Activated naive CD8-positive, alpha-beta T cell treated with anti-CD3 and anti-CD28 coated beads, Interleukin-2, amount 50 U/mL, for 16 hours (primary cell): ENCODE measurements at regions not wholly inside any gene's neighbourhood (a gene's known extent, or its start where the extent isn't known, plus 50 kb on each side); places are given as distances from the start of the nearest gene placed in this dataset.

Experiments used
- DNase-seq: peaks from one replicate; pipeline ENCODE4 v3.0.0-alpha.2; 2020; ENCODE audit warnings: low read depth, low spot score

- no peak for DNase-seq
Observed at GRCh38 chr4:138665851-138666250, 349.7 kb upstream of the NOCT start.

GRCh38 chr4:138663883-138664282, 351.7 kb upstream of the NOCT start:
- no peak for DNase-seq

DNA sequence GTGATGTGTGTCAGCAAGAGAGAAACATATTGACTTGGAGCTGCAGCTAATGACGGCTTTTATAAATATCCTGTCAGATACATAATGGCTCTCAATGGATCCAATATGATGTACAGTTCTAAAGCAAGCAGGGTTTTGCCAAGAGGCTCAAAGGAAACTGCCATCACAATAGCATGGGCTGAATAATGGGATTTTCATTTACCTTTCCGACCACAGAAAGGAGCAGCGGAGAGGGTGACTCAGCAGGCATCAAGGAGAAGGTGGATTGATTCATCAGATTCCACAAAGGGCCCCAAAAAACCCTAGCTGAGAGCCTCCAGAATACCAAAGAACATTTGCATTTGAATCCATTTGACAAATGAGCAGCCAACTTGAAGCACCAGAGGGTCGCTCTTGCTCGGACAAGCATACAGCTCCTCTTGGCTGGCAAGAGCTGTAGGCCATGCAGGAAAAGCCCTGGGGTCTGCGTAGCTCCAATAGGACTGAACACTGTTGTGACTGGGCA, 355.7 kb upstream of the NOCT start:
- no peak for DNase-seq

GRCh38 chr4:138659037-138659811, 356.4 kb upstream of the NOCT start:
- DNase-seq = no peak

DNA sequence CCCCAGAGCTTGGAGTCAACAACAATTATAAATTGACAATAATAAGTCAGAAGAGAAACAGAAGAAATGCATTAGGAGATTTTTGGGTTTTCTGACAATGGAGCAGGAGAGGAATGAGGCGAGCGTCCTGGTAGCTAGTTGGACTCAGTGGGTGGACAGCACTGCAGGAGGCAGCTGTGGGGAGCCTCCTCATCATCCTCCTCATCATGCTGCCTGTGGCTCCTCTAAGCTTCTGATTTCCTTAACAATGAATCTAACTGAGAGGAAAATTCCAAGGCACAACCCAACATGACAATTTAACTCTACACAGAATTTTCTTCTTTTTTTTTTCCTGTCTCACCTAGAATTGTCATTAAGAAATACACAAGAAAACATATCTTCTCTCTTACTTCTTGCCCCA, 357.1 kb upstream of the NOCT start:
- DNase-seq = no peak

GRCh38 chr4:138656990-138657389, 358.6 kb upstream of the NOCT start:
- DNase-seq = no peak

GRCh38 chr4:138655985-138656384, 359.6 kb upstream of the NOCT start:
- no peak for DNase-seq

DNA sequence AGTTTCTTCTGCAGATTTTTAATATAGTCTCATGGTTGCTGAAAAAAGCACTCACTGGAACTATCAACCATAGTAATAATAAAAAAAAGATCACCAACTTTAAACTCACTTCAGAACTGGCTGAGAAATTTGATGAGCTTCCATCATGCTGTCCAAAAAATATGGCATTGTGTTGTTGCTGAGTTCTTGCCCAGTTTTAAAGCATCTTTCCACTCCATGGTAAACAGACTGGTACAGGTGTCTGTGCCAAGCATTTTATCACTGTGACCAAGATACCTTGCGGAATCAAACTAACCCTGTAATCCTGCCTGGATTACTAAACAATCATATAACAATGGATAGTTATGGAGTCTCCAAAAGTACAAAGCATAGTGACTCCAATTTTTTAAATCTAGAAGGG, 360.3 kb upstream of the NOCT start:
- no peak for DNase-seq

GRCh38 chr4:138650929-138651448, 364.6 kb upstream of the NOCT start:
- no peak for DNase-seq

DNA sequence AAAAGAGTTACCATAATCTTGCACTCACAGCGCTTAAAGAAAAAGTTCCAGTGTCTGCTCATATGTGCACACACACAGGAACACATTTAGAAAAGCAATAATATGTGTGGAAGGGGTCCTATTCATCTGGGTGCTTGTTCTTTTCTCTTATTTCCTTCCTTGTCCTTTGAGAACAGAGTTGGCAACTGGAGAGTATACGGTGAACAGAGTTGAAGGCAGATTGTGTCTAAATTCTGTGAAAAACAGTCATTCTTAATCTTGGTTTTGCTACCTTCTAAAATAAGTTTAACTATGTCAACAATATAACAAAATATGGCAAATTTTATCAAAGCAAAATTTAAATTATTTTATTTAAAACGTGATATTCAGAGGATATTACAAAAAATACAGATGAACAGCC, 365.1 kb upstream of the NOCT start:
- no peak for DNase-seq

DNA sequence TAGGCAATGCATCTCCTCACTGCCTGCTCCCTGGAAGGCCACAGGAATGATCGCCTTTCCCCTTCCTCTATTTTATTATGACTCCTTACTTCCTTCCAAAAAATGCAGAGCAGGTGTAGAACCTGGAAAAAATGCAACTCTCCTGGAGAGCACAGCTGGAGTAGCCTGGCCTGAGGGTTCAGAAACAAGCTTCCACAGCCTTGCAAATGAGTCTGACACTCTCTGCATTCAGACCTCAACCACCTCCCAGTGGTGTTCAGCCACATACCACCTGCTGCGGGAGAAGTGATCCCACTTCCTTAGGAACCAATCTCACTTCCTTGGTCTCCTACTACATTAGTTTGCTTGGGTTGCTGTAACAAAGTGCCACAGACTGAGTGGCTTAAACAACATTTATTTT, 368.1 kb upstream of the NOCT start:
- no peak for DNase-seq

DNA sequence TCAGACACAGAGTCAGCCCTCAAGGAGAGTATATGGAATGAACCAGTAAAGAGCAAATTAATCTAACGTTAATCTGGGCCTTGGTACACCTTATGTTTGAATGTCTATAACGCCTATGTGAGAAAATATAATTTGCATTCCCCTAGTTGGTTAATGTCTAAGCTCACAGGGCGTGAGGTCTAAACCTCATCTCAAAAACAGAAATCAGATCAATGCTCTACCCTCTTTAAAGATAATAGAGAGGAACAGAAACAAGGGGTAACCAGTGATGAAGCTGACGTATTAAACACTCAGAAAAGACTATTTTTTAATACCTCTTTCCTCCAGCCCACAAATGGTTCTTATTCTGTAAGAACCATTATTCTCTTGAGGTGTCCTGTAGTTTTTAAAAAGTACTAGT, 369.2 kb upstream of the NOCT start:
- DNase-seq = no peak

- DNase-seq = no peak
Observed at GRCh38 chr4:138645289-138645688, 370.3 kb upstream of the NOCT start.

DNA sequence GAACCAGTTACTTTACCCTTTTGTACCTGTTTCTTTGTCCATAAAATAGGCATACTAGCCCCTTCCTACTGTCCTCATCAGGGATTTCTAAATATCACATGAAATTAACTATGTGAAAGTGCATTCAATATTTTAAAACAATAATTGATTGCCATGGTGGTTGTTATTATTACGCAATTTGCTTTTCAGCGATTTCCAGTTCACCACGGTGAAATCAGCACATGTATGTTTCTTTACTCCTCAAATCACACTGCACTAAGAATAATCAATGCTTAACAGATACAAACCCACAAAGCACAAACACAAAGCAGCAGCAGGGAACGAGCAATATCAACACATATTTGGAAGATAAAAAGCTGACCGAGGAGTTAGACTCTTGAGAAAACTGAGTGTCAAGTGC, 371.3 kb upstream of the NOCT start:
- DNase-seq = no peak

DNA sequence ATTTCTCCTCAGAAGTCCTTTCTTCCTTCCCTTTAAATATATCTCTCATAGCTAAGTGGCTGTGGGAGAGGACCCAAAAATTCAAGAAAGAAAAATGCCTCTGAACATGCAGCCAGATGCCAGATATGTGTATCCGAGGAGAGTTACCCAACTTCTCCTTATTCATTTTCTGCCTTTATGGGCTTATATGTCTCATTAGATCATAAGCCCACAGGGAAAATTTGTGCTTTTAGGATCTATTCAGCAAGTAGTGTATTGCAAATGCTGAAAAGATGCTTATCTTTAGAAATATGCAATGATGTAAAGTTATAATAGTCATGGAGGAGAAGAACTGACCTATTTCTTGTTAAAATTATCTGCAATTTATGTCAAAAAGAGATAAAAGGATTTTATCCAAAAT, 371.8 kb upstream of the NOCT start:
- DNase-seq = no peak

DNA sequence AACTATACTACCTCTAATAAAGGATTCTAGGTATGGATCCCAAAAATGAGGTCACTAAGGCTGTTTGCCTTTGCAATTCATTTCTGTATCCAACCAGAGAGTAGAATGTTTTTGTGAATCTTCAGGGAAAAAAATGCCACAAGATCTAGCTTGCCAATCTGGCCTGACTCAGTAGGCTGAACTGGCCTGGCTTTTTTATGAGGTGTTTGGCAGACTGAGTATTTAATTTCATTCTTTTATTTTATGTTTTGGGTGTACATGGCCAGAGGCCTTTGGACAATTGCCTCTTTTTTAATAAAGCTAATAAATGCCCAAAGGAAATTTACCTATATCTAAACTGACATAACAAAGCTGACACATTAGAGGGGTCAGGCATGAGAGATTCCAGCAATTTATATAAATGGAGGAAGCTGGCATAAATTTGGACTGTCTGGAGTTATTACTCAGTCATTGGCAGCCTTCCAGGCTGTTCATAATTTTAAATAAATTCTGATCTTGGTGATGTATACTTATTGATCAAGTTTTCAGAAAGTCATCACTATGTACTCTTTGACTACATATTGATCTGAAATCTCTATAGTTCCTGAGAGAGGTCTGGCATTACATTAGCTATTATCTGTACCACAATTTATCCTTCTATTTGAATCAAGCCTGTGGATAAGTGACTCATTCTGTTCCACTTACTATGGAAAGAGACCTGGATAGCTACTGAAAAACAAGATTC, 376.4 kb upstream of the NOCT start:
- no peak for DNase-seq

GRCh38 chr4:138636781-138637180, 378.8 kb upstream of the NOCT start:
- DNase-seq = no peak

DNA sequence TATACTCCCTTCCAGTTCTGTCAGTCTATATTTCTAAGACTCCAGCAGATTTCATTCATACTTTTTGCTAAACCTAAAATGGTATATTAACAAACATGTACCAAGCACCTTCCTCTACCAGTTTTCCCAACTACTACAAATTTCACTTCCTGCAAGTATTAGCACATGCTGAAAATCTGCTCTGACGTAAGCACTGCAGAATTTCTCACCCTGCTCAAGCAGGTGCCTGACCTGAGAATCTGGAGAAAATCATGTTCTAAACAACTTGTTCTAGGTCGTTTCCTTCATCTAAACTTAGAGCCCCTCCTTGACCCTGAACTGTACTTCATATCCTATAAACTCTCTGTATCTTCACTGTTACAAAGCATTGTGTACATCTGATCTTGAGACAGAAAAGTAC, 380.7 kb upstream of the NOCT start:
- DNase-seq = no peak

- no peak for DNase-seq
Observed at GRCh38 chr4:138633580-138633904, 382.0 kb upstream of the NOCT start.

GRCh38 chr4:138632856-138633579, 382.6 kb upstream of the NOCT start:
- no peak for DNase-seq

- no peak for DNase-seq
Observed at GRCh38 chr4:138630666-138631065, 384.9 kb upstream of the NOCT start.

GRCh38 chr4:138629669-138630068, 385.9 kb upstream of the NOCT start:
- no peak for DNase-seq
